Body of pancreas (tissue), 4 donors: ENCODE measurements at regions not wholly inside any gene's neighbourhood (a gene's known extent, or its start where the extent isn't known, plus 50 kb on each side); places are given as distances from the start of the nearest gene placed in this dataset.

Experiments used
- ATAC-seq: fragments of 150-250 bp; one replicate; pipeline ENCODE4 v1.9.1; 2016
- DNase-seq, 4 donors: peaks; one replicate each; pipeline ENCODE4 v3.0.0-alpha.2; 2019
- H3K27ac ChIP-seq, 4 donors: fragments of 200-600 bp; sonication (generic); 1 replicate in 3 of 4; 2 replicates in 1 of 4; pipeline versions ENCODE4 v1.5.1 to v1.6.1; 2016 to 2019; ENCODE audit warnings: mild to moderate bottlenecking in 1 of 4, mixed read lengths in 1 of 4, moderate library complexity in 1 of 4
- H3K27me3 ChIP-seq, 2 donors: fragments of 200-600 bp; sonication (generic); one replicate each; pipeline ENCODE4 v1.6.0; 2016; ENCODE audit warnings: mild to moderate bottlenecking in 1 of 2
- H3K36me3 ChIP-seq, 2 donors: fragments of 200-600 bp; sonication (generic); replicated peaks in 1 of 2; 2 replicates each; pipeline ENCODE4 v1.5.1; 2016; ENCODE audit warnings: low read depth in 2 of 2; ENCODE audit not compliant: insufficient read depth in 1 of 2
- H3K4me1 ChIP-seq: fragments of 200-600 bp; sonication (generic); one replicate; pipeline ENCODE4 v1.6.0; 2016
- H3K4me3 ChIP-seq, 2 donors: fragments of 200-600 bp; sonication (generic); 1 replicate in 1 of 2; 2 replicates in 1 of 2; pipeline ENCODE4 v1.5.1; 2016 to 2019
- H3K9me3 ChIP-seq, 3 donors: fragments of 200-600 bp; sonication (generic); 1 replicate in 2 of 3; 2 replicates in 1 of 3; pipeline ENCODE4 v1.5.1; 2016
- CTCF ChIP-seq, 7 experiments: fragments of 450-650 bp in 4 of 7; fragments of 200-600 bp in 3 of 7; sonication (generic) in 3 of 7; IDR thresholded peaks; one replicate each; pipeline ENCODE4 v1.5.1; 2016 to 2019; ENCODE audit warnings: antibody characterized with exemption in 7 of 7
- POLR2A ChIP-seq, 3 donors: fragments of 450-650 bp; IDR thresholded peaks; one replicate each; pipeline ENCODE4 v1.6.1; 2016; ENCODE audit warnings: antibody characterized with exemption in 3 of 3, mild to moderate bottlenecking in 2 of 3
- WGBS, 2 donors: methylation state at CpG; one replicate each; pipeline ENCODE4 v1.1.5; 2017; 5-methylcytosine and 5-hydroxymethylcytosine counted together
- intact Hi-C: fragments of 100-400 bp; cut with DNase I; formaldehyde crosslinking; loops from one replicate; pipeline ENCODE4 v1.15.1; 2023

- H3K9me3 ChIP-seq = no peaks in the 10 kb centered on the region
- intact Hi-C loops = no loop called here
- H3K4me3 ChIP-seq = no peak overlapping the region
- no peak for TF ChIP-seq POLR2A (IDR thresholded peaks at IDR 0.05)
- no peak for TF ChIP-seq CTCF (IDR thresholded peaks at IDR 0.05)
- peaks cover 16% of the 10 kb centered on the region for H3K4me1 ChIP-seq
- no peak overlapping the region for H3K27ac ChIP-seq
- no peaks in the 10 kb centered on the region for H3K36me3 ChIP-seq
- H3K27me3 ChIP-seq = no peaks in the 10 kb centered on the region
- DNase-seq = no peak
- WGBS, 2 donors = 59 to 61% methylated on average over 5 of the region's 5 CpGs
- no peak for ATAC-seq
Observed at GRCh38 chr17:70865993-70866804, 696.9 kb downstream of the KCNJ2 start.

- ATAC-seq (no peak), DNase-seq (no peak)
- no peak overlapping the region for H3K4me3 ChIP-seq
- TF ChIP-seq POLR2A (IDR thresholded peaks at IDR 0.05) = no peak
- TF ChIP-seq CTCF (IDR thresholded peaks at IDR 0.05) = no peak
- WGBS, 2 donors = 87 to 92% methylated on average over 2 of the region's 2 CpGs
- peaks cover 19% of the 10 kb centered on the region for H3K4me1 ChIP-seq
- H3K27ac ChIP-seq = no peak overlapping the region
- intact Hi-C loops = no loop called here
- no peaks in the 10 kb centered on the region for H3K36me3 ChIP-seq
- H3K9me3 ChIP-seq = no peaks in the 10 kb centered on the region
- H3K27me3 ChIP-seq = no peaks in the 10 kb centered on the region
Observed at GRCh38 chr17:70868149-70868548, 698.8 kb downstream of the KCNJ2 start.

GRCh38 chr17:70869402-70870085 lies 700.2 kb downstream of the KCNJ2 start:
- 72 to 78% methylated on average over 2 of the region's 2 CpGs for WGBS, 2 donors
- no peak for TF ChIP-seq POLR2A (IDR thresholded peaks at IDR 0.05)
- no peak for TF ChIP-seq CTCF (IDR thresholded peaks at IDR 0.05)
- no peak for DNase-seq
- Histone ChIP-seq H3K4me3 (no peak overlapping the region), H3K27me3 (no peaks in the 10 kb centered on the region), H3K27ac (no peak overlapping the region), H3K9me3 (no peaks in the 10 kb centered on the region), H3K4me1 (peaks cover 12% of the 10 kb centered on the region), H3K36me3 (no peaks in the 10 kb centered on the region)
- no peak for ATAC-seq
- intact Hi-C loops = no loop called here

GRCh38 chr17:70871180-70871818 lies 702.0 kb downstream of the KCNJ2 start:
- ATAC-seq (no peak), DNase-seq (no peak)
- Histone ChIP-seq H3K27me3 (no peaks in the 10 kb centered on the region), H3K9me3 (no peaks in the 10 kb centered on the region), H3K36me3 (no peaks in the 10 kb centered on the region), H3K27ac (no peak overlapping the region), H3K4me3 (no peak overlapping the region), H3K4me1 (peaks cover 10% of the 10 kb centered on the region)
- 2 to 4% methylated on average over 1 of the region's 1 CpG for WGBS, 2 donors
- intact Hi-C loops = no loop called here
- TF ChIP-seq POLR2A (IDR thresholded peaks at IDR 0.05) (no peak), CTCF (IDR thresholded peaks at IDR 0.05) (no peak)
